ENCODE measurements at regions not wholly inside any gene's neighbourhood (a gene's known extent, or its start where the extent isn't known, plus 50 kb on each side); places are given as distances from the start of the nearest gene placed in this dataset.

DNA sequence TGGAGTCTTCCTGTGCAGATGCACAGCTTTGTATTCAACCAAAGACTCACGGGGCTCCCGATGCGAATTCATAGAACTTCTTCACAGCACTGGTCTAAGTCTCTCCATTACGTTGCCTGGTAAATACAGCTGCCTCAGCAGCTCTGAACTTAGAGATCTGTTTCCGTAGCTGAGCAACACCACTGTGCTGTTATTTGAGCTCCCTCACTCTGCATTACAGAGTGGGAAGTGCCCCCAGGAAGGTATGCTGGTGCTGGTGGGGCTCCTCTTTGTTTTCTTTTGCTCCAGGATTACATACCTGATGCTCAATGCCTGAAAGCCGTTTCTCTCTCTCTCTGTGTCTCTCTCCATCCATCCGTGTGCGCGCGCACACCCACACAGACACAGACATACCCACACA, 227.5 kb upstream of the RMST start:
- TF ChIP-seq, protein P1, sequence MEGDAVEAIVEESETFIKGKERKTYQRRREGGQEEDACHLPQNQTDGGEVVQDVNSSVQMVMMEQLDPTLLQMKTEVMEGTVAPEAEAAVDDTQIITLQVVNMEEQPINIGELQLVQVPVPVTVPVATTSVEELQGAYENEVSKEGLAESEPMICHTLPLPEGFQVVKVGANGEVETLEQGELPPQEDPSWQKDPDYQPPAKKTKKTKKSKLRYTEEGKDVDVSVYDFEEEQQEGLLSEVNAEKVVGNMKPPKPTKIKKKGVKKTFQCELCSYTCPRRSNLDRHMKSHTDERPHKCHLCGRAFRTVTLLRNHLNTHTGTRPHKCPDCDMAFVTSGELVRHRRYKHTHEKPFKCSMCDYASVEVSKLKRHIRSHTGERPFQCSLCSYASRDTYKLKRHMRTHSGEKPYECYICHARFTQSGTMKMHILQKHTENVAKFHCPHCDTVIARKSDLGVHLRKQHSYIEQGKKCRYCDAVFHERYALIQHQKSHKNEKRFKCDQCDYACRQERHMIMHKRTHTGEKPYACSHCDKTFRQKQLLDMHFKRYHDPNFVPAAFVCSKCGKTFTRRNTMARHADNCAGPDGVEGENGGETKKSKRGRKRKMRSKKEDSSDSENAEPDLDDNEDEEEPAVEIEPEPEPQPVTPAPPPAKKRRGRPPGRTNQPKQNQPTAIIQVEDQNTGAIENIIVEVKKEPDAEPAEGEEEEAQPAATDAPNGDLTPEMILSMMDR (tag by site-specific recombination; IDR thresholded peaks at IDR 0.05) = no peak
- TF ChIP-seq ZNF23 (tag by site-specific recombination; IDR thresholded peaks at IDR 0.05; ENCODE audit: borderline replicate concordance) (no peak), ZNF292 (tag by site-specific recombination; IDR thresholded peaks at IDR 0.05; ENCODE audit: borderline replicate concordance, low read depth) (no peak), ZNF701 (tag by site-specific recombination; IDR thresholded peaks at IDR 0.05) (no peak), GLI4 (tag by site-specific recombination; IDR thresholded peaks at IDR 0.05) (no peak), SCRT1 (tag by site-specific recombination; IDR thresholded peaks at IDR 0.05; ENCODE audit: borderline replicate concordance) (no peak), ZNF629 (tag by site-specific recombination; IDR thresholded peaks at IDR 0.05) (no peak)
